ENCODE measurements at regions not wholly inside any gene's neighbourhood (a gene's known extent, or its start where the extent isn't known, plus 50 kb on each side); places are given as distances from the start of the nearest gene placed in this dataset.

- DNase-seq (ENCODE audit: low read depth): no peak
Observed at GRCh38 chr1:229093238-229093540, 177.7 kb upstream of the RAB4A start.

- DNase-seq (ENCODE audit: low read depth): no peak
Observed at GRCh38 chr1:229093609-229094336, 177.1 kb upstream of the RAB4A start.

GRCh38 chr1:229094476-229095311, 176.2 kb upstream of the RAB4A start:
- DNase-seq (ENCODE audit: low read depth): no peak

- no peak for DNase-seq (ENCODE audit: low read depth)
Observed at GRCh38 chr1:229095325-229095724, 175.6 kb upstream of the RAB4A start.

GRCh38 chr1:229097356-229097755, 173.6 kb upstream of the RAB4A start:
- DNase-seq (ENCODE audit: low read depth): no peak

- DNase-seq (ENCODE audit: low read depth): no peak
Observed at GRCh38 chr1:229098361-229098760, 172.6 kb upstream of the RAB4A start.

GRCh38 chr1:229098903-229099578, 171.9 kb upstream of the RAB4A start:
- DNase-seq (ENCODE audit: low read depth): no peak

- DNase-seq (ENCODE audit: low read depth): no peak
Observed at GRCh38 chr1:229101011-229101871, 169.7 kb upstream of the RAB4A start.

- no peak for DNase-seq (ENCODE audit: low read depth)
Observed at GRCh38 chr1:229102741-229103391, 168.0 kb upstream of the RAB4A start.

- DNase-seq (ENCODE audit: low read depth): no peak
Observed at GRCh38 chr1:229104654-229105053, 166.3 kb upstream of the RAB4A start.

- no peak for DNase-seq (ENCODE audit: low read depth)
Observed at GRCh38 chr1:229105109-229105508, 165.8 kb upstream of the RAB4A start.

GRCh38 chr1:229105822-229106525, 164.9 kb upstream of the RAB4A start:
- no peak for DNase-seq (ENCODE audit: low read depth)

GRCh38 chr1:229106526-229107125, 164.3 kb upstream of the RAB4A start:
- DNase-seq (ENCODE audit: low read depth): no peak

- DNase-seq (ENCODE audit: low read depth): no peak
Observed at GRCh38 chr1:229107304-229107815, 163.6 kb upstream of the RAB4A start.

- no peak for DNase-seq (ENCODE audit: low read depth)
Observed at GRCh38 chr1:229107972-229108371, 162.9 kb upstream of the RAB4A start.

GRCh38 chr1:229108598-229109201, 162.2 kb upstream of the RAB4A start:
- no peak for DNase-seq (ENCODE audit: low read depth)

- DNase-seq (ENCODE audit: low read depth): no peak
Observed at GRCh38 chr1:229109320-229109761, 161.6 kb upstream of the RAB4A start.

GRCh38 chr1:229110986-229111385, 159.9 kb upstream of the RAB4A start:
- DNase-seq (ENCODE audit: low read depth): no peak

GRCh38 chr1:229111703-229112319, 159.1 kb upstream of the RAB4A start:
- no peak for DNase-seq (ENCODE audit: low read depth)

All from stromal cell of bone marrow (primary cell).